GM18519 (cell line): ENCODE measurements at regions not wholly inside any gene's neighbourhood (a gene's known extent, or its start where the extent isn't known, plus 50 kb on each side); places are given as distances from the start of the nearest gene placed in this dataset.
"Not testable (repeated sequence)": the region's sequence is repeated elsewhere in the genome, so short reads cannot be mapped to it uniquely, and the experiment has no call there.

Experiments used
- ATAC-seq: cut with Tn5 transposase; IDR thresholded peaks from one replicate; pipeline ENCODE4 v1.9.1; 2021; ENCODE audit warnings: mild to moderate bottlenecking, moderate library complexity; ENCODE audit not compliant: unreplicated experiment, low FRiP score

GRCh38 chrX:55142206-55142918 is 53.5 kb downstream of the PAGE2 start:
- ATAC-seq, result no peak

- ATAC-seq, result no peak
These were observed 54.1 kb downstream of the PAGE2 start for GRCh38 chrX:55142919-55143310.

- no peak for ATAC-seq
These were observed 54.8 kb downstream of the PAGE2 start for GRCh38 chrX:55143621-55144020.

GRCh38 chrX:55144697-55145096 is 55.9 kb downstream of the PAGE2 start:
- ATAC-seq, result no peak

- no peak for ATAC-seq
These were observed 60.4 kb downstream of the PAGE2 start for GRCh38 chrX:55149242-55149641.

- no peak for ATAC-seq
These were observed 62.4 kb downstream of the PAGE2 start for GRCh38 chrX:55151199-55151598.

GRCh38 chrX:55159551-55159950 is 60.6 kb upstream of the PAGE5 start:
- ATAC-seq, result no peak

- ATAC-seq, result peak; percentile 82
These were observed 59.2 kb upstream of the PAGE5 start for GRCh38 chrX:55160685-55161552.

- ATAC-seq, result no peak
These were observed 58.6 kb upstream of the PAGE5 start for GRCh38 chrX:55161581-55161980.

- no peak for ATAC-seq
These were observed 57.0 kb upstream of the PAGE5 start for GRCh38 chrX:55163171-55163570.

- ATAC-seq, result not testable (repeated sequence)
These were observed 55.1 kb upstream of the PAGE5 start for GRCh38 chrX:55165026-55165425.

GRCh38 chrX:55167124-55167803 is 52.9 kb upstream of the PAGE5 start:
- ATAC-seq, result no peak

GRCh38 chrX:55167901-55168300 is 52.2 kb upstream of the PAGE5 start:
- no peak for ATAC-seq

GRCh38 chrX:55169782-55170181 is 50.4 kb upstream of the PAGE5 start:
- peak; percentile 72 for ATAC-seq
